ENCODE measurements at regions not wholly inside any gene's neighbourhood (a gene's known extent, or its start where the extent isn't known, plus 50 kb on each side); places are given as distances from the start of the nearest gene placed in this dataset.

- TF ChIP-seq CTCF (IDR thresholded peaks at IDR 0.05) (no peak), POLR2AphosphoS5 (IDR thresholded peaks at IDR 0.05) (no peak)
Observed at GRCh38 chr11:130804306-130805076, 111.8 kb downstream of the SNX19 start.
